Transverse colon (tissue), 3 donors: ENCODE measurements at regions not wholly inside any gene's neighbourhood (a gene's known extent, or its start where the extent isn't known, plus 50 kb on each side); places are given as distances from the start of the nearest gene placed in this dataset.

Experiments used
- EP300 ChIP-seq: sonication (generic); formaldehyde crosslinking; IDR thresholded peaks from one replicate; pipeline ENCODE4 v1.6.1; 2017; ENCODE audit warnings: antibody characterized with exemption, low read depth
- POLR2A ChIP-seq: fragments of 450-650 bp; IDR thresholded peaks from one replicate; pipeline ENCODE4 v1.6.1; 2016; ENCODE audit warnings: antibody characterized with exemption, mild to moderate bottlenecking, moderate library complexity
- TF ChIP-seq, protein P1 (sequence below), 5 experiments: fragments of 200-600 bp in 3 of 5; fragments of 450-650 bp in 2 of 5; sonication (generic) in 3 of 5; IDR thresholded peaks; 1 replicate in 2 of 5; 2 replicates in 3 of 5; pipeline ENCODE4 v1.5.1; 2016 to 2017; ENCODE audit warnings: antibody characterized with exemption in 5 of 5, inconsistent platforms in 3 of 5, mild to moderate bottlenecking in 2 of 5, moderate library complexity in 1 of 5

DNA sequence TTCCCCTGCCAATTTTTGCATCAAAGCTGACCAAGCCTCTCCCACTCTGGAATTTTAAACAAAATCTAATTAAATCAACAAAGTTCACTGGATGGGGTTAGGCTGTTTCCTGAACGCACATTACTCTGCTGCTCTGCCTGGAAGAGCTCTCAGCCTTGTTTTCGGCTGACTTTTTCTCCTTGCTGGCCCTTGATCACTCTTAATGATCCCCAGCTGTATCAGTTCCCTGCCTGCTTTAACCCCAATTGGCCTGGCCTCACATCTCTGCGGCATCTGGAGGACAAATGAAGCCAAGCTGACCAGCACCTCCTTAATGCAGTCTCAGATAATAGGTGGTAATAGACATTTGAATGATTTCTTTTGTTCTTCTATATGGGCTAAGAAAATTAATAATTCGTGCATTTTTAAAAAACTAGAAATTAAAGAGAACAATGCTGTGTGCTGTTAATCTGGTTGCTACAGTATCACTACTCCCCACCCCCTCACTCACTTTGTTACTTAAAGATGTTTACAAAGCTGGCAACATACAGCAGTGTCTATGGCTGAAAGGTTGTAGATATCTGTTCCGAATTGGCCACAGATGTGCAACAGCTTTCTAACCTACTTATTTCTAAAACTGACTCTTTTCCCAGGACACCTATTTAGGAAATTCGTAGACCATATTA, 415.2 kb upstream of the KCNH7 start:
- TF ChIP-seq EP300 (no peak), POLR2A (no peak)
- TF ChIP-seq, protein P1, sequence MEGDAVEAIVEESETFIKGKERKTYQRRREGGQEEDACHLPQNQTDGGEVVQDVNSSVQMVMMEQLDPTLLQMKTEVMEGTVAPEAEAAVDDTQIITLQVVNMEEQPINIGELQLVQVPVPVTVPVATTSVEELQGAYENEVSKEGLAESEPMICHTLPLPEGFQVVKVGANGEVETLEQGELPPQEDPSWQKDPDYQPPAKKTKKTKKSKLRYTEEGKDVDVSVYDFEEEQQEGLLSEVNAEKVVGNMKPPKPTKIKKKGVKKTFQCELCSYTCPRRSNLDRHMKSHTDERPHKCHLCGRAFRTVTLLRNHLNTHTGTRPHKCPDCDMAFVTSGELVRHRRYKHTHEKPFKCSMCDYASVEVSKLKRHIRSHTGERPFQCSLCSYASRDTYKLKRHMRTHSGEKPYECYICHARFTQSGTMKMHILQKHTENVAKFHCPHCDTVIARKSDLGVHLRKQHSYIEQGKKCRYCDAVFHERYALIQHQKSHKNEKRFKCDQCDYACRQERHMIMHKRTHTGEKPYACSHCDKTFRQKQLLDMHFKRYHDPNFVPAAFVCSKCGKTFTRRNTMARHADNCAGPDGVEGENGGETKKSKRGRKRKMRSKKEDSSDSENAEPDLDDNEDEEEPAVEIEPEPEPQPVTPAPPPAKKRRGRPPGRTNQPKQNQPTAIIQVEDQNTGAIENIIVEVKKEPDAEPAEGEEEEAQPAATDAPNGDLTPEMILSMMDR (IDR thresholded peaks at IDR 0.05) = no peak
